C4-2B (cell line): ENCODE measurements at regions not wholly inside any gene's neighbourhood (a gene's known extent, or its start where the extent isn't known, plus 50 kb on each side); places are given as distances from the start of the nearest gene placed in this dataset.

Source experiments
- ZFX ChIP-seq: fragments of 450-650 bp; IDR thresholded peaks from 2 replicates; pipeline ENCODE4 v1.6.1; 2017
- TF ChIP-seq, protein P1 (sequence below): fragments of 450-650 bp; conservative IDR thresholded peaks from 2 replicates; pipeline ENCODE4 v1.5.1; 2017; ENCODE audit warnings: mild to moderate bottlenecking

- TF ChIP-seq, protein P1, sequence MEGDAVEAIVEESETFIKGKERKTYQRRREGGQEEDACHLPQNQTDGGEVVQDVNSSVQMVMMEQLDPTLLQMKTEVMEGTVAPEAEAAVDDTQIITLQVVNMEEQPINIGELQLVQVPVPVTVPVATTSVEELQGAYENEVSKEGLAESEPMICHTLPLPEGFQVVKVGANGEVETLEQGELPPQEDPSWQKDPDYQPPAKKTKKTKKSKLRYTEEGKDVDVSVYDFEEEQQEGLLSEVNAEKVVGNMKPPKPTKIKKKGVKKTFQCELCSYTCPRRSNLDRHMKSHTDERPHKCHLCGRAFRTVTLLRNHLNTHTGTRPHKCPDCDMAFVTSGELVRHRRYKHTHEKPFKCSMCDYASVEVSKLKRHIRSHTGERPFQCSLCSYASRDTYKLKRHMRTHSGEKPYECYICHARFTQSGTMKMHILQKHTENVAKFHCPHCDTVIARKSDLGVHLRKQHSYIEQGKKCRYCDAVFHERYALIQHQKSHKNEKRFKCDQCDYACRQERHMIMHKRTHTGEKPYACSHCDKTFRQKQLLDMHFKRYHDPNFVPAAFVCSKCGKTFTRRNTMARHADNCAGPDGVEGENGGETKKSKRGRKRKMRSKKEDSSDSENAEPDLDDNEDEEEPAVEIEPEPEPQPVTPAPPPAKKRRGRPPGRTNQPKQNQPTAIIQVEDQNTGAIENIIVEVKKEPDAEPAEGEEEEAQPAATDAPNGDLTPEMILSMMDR, result no peak
- no peak for TF ChIP-seq ZFX
Measured at GRCh38 chr6:90967471-90967870, 380.6 kb upstream of the MAP3K7 start.
